GM19239 (cell line): ENCODE measurements at regions not wholly inside any gene's neighbourhood (a gene's known extent, or its start where the extent isn't known, plus 50 kb on each side); places are given as distances from the start of the nearest gene placed in this dataset.
A peak's percentile ranks its signal among the peaks of the same experiment; 100 is the strongest.
"Not testable (repeated sequence)": the region's sequence is repeated elsewhere in the genome, so short reads cannot be mapped to it uniquely, and the experiment has no call there.

ENCODE experiments used
- DNase-seq: peaks from one replicate; pipeline ENCODE4 v3.0.0; 2011; ENCODE audit warnings: low spot score; ENCODE audit not compliant: insufficient read length
- FAIRE-seq: peaks from 2 replicates; lab custom pipeline; 2011; peaks lifted over from hg19 to GRCh38; lab: Jason Lieb, UNC

DNA sequence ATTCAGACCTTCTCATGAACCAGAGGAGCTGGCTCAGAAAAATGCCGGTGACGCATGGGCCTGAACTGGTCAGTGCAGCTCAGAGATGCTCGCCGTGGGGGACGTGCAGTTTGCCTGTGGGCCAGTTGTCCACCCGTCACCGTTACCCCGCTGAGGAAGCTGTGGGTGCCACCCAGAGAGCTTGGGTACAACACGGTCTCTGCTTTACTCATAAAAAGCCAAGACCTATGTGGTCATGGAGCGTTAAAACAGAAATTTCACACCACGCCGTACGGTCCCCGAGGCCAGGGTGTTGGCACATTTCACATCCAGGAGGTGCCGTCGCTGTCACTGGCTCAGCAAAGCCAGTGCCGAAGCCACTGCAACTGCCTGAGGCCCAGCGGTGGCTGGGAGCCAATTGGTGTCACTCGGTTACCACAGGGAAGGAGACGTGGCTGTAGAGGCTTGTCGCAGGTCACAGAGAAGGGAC is 120.9 kb downstream of the METRNL start:
- FAIRE-seq (peak; percentile 33), DNase-seq (no peak)

DNA sequence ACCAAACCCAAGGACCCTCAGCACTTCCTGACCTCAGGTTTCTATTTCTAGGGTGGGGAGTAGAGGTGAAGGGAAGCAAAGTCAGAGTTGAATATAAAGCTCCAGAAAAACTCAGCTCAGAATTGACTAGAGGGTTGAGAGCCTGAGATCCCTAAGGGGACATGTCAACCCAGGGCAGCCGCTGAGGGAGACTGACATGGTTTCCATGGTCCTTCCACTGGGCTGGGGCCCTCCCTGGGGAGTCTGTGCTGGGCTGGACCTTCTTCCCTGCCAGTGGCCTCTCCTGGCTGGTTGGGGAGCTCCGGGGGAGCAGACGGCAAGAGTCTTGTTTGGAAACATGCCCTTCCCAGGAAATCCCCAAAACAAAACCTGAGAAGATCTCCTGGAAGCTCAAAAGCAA is 121.3 kb downstream of the METRNL start:
- FAIRE-seq (peak; percentile 8), DNase-seq (no peak)

DNA sequence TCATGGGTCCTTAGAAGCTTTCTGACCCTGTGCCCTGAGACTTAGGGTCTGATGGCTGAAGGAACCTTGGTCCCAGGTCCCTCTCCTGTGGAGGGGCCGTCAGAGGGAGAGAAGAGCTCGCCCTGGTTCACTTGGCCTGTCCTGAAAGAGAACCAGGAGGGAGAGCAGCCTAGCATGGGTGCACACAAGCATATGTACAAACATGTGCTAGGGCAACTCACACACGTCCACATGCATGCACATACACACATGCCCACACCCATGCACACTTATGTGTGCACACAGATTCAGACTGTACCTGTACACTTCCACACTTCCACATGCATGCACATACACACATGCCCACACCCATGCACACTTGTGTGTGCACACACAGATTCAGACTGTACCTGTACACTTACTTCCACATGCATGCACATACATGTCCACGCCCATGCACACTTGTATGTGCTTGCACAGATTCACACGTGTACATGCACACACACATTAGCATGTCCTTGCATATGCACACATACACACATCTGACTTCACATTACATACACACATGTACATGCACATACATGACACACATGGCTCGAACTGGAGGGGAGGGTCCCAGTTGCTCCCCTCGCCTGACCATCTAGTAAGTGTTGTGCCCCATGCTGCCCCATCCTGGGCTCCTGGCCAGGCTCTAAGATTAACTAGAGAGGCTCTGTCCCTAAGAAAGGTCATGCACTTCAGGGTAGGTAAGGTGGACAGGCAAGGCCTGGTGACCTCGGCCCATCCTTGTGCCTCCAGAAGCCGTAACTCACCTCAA is 122.0 kb downstream of the METRNL start:
- FAIRE-seq: no peak
- no peak for DNase-seq

DNA sequence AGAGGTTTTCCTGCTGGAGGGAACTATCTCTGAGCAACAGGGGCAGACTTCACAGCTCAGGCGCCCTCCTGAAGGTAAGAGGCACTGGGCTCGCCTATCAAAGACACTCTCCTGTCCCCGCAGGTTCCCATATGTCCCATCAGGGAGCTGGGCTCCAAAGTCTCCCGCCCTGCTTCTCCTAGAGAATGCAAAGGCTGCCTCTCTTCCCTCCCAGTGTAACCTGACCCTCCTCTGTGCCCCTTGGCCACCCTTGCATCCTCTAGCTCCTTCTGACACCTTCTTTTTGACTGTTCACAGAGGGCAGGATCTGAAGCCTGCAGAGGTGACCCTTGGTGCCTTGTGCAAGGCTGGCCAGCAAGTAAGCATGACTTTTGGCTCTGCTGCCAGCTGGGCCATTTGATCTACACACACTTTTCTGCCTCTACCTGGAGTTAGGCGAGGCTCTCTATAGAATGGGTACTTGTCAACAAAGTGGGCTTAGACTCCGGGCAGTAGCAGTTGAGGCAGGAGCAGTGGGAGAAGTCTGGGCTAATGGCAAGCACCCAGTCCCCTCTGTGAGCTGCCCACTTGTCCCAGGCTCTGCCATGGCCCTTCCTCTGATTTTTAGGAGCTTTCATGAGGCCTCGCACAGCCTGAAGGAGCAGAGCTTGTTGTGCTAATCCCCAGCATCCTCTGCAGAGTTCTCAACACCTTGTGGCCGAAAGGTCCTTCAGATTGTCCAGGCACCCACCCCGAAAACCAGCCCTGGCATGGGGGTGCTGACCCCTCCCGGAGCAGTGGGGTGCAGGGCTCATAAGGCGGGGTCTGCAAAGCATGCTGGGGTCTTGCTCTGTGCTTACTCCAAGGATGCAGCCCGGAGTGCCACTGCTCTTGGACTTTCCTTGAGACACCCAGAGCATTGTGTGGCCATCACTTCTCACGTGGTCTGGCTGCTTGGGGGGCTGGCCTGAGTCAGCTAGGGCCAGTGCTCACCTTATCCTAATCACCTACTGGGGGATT is 122.9 kb downstream of the METRNL start:
- DNase-seq (no peak), FAIRE-seq (no peak)

DNA sequence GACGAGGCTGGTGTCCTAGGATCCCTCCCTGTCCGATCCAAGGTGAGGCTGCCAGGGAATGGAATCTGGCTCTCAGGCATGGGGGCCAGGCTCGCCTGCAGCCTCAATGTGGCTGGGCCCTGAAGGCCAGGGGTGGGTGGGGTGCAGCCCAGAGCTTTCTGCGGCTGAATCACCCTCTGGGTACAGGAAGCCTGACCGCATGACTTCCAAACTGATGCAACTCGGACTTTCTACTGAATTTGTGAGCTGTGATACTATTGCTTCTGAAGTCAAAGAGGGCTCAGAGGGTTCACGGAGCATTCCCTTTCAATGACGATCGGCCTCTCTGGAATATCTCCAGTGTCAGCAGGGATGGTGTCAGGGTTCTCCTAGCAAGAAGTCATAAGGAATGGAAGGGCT is 123.7 kb downstream of the METRNL start:
- no peak for DNase-seq
- no peak for FAIRE-seq

DNA sequence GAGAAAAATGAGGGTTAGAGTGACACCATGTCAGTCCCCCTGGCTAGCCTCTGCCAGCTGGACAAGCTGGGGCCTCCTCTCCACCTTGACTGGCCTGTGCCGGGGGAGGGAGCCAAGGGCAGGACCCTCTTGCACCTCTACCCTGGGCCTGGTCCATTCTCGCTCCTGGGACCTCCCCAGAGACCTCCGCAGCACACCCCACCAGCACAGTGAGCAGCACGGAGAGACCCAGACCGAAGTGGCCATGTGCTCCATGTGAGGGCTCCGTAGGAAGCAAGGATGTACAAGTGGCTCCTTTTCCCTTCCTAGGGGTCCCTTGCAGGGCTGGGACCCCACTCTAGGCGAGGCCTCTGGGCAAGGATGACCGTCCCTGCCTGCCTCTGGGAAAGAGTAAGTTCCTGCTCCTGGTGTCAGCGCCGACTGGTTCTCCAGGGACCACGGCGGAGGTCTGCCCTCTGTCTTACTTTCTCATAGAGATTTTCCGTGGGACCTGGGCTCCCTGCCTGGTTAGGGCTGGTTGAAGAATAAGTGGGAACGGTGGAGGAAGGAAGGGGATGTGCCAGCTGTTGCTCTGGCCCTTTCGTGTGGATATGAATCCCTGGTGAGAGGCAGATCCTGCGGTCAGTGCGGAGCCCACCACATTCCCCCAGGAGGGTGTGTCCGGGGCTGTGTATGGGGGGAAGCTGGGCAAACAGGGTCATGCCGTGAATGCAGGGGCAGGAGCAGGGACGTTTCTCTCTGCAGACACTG is 124.2 kb downstream of the METRNL start:
- no peak for FAIRE-seq
- DNase-seq: no peak

DNA sequence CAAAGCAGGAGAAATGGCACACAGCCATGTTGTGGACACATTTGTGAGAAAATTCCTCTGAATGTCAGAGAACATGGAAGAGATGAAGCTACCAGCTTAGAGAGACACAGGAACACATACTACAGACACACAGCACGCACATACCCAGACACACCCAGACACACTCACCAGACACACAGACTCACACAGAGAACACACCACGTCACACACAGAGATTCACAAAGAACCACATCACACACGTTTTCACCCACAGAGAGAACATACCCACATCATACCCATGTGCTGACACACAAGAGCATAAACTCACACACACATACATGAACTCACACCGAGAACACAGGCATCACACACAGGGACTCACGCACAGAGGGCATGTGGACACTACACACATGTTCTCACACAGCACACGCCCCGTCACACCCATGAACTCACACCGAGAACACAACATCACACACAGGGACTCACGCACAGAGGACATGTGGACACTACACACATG is 124.9 kb downstream of the METRNL start:
- no peak for FAIRE-seq
- DNase-seq: no peak

DNA sequence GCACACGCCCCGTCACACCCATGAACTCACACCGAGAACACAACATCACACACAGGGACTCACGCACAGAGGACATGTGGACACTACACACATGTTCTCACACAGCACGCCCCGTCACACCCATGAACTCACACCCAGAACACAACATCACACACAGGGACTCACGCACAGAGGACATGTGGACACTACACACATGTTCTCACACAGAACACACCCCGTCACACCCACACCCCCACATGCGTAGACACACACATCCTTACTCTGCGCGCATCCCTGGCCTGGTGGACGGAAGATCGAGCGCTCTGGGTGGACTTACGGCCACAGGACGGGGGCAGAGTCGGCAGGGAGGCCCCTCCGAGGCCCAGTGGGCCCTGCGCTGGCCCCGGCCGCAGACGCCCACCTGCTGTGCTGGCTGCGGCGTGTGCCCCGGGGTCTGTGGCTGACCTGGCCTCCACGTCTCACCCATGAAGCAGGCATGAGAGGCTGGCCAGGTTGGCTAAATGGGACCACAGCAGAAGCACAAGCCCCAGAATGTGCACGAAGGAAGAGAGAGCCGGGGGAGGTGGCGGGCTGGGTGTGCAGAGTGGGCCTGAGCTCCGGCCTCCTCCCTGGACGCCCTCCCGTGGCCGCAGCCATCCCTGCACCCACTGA is 125.5 kb downstream of the METRNL start:
- not testable (repeated sequence) for DNase-seq, FAIRE-seq

DNA sequence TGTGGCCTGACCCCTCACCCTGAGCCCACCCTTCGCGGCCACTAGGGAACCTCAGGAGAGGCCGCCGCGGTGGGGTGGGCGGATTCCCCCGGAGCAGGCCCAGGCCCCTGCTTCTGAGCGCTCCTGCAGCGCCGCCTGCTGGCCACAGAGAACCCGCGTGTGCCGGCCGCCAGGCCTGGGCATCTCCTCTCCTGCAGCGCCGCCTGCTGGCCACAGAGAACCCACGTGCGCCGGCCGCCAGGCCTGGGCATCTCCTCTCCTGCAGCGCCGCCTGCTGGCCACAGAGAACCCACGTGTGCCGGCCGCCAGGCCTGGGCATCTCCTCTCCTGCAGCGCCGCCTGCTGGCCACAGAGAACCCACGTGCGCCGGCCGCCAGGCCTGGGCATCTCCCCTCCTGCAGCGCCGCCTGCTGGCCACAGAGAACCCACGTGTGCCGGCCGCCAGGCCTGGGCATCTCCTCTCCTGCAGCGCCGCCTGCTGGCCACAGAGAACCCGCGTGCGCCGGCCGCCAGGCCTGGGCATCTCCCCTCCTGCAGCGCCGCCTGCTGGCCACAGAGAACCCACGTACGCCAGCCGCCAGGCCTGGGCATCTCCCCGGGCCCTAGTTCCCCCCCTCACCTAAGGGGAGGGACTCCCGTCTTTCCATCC is 126.1 kb downstream of the METRNL start:
- not testable (repeated sequence) for DNase-seq, FAIRE-seq

DNA sequence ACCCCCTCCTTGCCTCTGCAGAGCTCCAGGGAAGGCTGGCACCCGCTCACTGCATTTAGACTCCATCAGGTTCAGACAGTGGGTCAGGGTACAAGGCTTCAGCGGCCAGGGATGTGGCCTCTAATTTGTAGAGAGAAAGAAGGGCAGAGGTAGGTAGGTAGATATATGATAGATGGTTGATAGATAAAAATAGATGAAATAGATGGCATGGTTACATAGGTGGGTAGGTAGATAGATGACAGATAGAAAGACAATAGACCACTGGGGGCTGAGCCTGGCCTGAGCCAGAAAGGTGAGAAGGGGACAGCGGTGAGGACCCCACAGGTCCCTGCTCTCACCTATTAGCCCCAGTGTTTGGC is 126.6 kb downstream of the METRNL start:
- not testable (repeated sequence) for FAIRE-seq, DNase-seq

DNA sequence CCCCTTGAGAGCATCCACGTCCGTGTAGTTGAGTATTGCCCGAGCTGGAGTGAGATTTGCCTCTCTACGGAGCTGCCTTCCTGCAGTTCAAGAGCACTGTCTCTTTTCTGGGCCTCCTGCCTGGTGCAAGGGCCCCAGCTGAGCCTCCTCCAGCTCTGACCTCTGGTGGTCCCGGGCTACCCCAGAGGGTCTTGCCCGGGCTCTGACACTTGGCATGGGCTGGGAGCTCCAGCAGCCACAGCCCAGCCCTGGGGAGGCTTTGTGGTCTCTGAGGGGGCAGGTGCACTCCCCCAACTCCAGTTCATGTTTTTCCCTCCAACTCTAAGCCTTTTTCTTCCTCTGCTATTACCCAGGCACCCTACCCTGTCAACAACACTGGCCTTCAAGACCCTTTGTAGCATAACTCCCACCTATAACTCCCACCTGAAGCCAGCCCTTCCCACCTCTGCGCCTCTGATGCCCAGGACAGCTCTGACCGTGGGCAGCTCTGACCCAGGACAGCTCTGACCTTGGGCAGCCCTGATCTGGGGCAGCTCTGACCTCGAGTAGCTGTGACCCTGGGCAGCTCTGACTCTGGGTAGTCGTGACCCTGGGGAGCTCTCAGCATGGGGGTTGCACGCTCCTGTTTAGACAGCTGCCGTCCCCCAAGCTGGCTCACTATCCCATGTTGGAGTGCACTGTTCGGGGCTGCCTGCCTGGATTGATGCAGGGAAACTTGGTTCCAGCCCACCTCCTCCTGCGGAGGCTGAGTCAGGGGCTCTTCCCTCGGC is 127.6 kb downstream of the METRNL start:
- DNase-seq, FAIRE-seq: not testable (repeated sequence)

DNA sequence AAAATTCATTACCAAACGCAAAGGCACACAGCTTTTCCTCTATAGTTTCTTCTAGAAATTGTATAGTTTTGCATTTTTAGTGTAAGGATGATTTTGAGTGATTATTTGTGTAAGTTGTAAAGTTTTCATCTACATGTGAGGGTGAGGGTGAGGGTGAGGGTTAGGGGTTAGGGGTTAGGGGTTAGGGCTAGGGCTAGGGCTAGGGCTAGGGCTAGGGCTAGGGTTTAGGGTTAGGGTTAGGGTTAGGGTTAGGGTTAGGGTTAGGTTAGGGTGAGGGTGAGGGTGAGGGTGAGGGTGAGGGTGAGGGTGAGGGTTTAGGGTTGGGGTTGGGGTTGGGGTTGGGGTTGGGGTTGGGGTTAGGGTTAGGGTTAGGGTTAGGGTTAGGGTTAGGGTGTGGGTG is 167.6 kb downstream of the METRNL start:
- not testable (repeated sequence) for FAIRE-seq, DNase-seq
